HEK293T (cell line): ENCODE measurements at regions not wholly inside any gene's neighbourhood (a gene's known extent, or its start where the extent isn't known, plus 50 kb on each side); places are given as distances from the start of the nearest gene placed in this dataset.

Experiments
- ARNT ChIP-seq: fragments of 450-650 bp; IDR thresholded peaks from 2 replicates; pipeline ENCODE4 v1.6.1; 2017; ENCODE audit warnings: mild to moderate bottlenecking
- BHLHE40 ChIP-seq: fragments of 450-650 bp; IDR thresholded peaks from 2 replicates; pipeline ENCODE4 v1.6.1; 2016; ENCODE audit warnings: mild to moderate bottlenecking, moderate library complexity, borderline replicate concordance
- CTBP1 ChIP-seq: fragments of 450-650 bp; IDR thresholded peaks from 2 replicates; pipeline ENCODE4 v1.6.1; 2016; ENCODE audit warnings: borderline replicate concordance
- ELF4 ChIP-seq: fragments of 450-650 bp; IDR thresholded peaks from 2 replicates; pipeline ENCODE4 v1.6.1; 2017; ENCODE audit warnings: antibody characterized with exemption
- FOXK2 ChIP-seq: fragments of 450-650 bp; IDR thresholded peaks from 2 replicates; pipeline ENCODE4 v1.6.1; 2016; ENCODE audit warnings: mild to moderate bottlenecking
- FOXM1 ChIP-seq: fragments of 450-650 bp; IDR thresholded peaks from 2 replicates; pipeline ENCODE4 v1.6.1; 2017; ENCODE audit warnings: mild to moderate bottlenecking, borderline replicate concordance
- HDGF ChIP-seq: fragments of 450-650 bp; IDR thresholded peaks from 2 replicates; pipeline ENCODE4 v1.6.1; 2017; ENCODE audit warnings: antibody characterized with exemption, borderline replicate concordance
- L3MBTL2 ChIP-seq: fragments of 450-650 bp; conservative IDR thresholded peaks from 2 replicates; pipeline ENCODE4 v1.6.1; 2016; ENCODE audit warnings: mild to moderate bottlenecking
- LEF1 ChIP-seq: fragments of 450-650 bp; IDR thresholded peaks from 2 replicates; pipeline ENCODE4 v1.6.1; 2017; ENCODE audit warnings: mild to moderate bottlenecking, borderline replicate concordance
- NFRKB ChIP-seq: fragments of 450-650 bp; IDR thresholded peaks from 2 replicates; pipeline ENCODE4 v1.6.1; 2016; ENCODE audit warnings: mild to moderate bottlenecking, moderate library complexity
- SP1 ChIP-seq: fragments of 450-650 bp; IDR thresholded peaks from 2 replicates; pipeline ENCODE4 v1.6.1; 2017
- SUZ12 ChIP-seq: fragments of 450-650 bp; IDR thresholded peaks from 2 replicates; pipeline ENCODE4 v1.6.1; 2016; ENCODE audit warnings: mild to moderate bottlenecking
- TARDBP ChIP-seq: fragments of 450-650 bp; IDR thresholded peaks from 2 replicates; pipeline ENCODE4 v1.6.1; 2016
- ZNF384 ChIP-seq: fragments of 450-650 bp; IDR thresholded peaks from 2 replicates; pipeline ENCODE4 v1.6.1; 2016

- no peak for TF ChIP-seq ELF4
- no peak for TF ChIP-seq ZNF384
- TF ChIP-seq FOXM1, result no peak
- TF ChIP-seq HDGF, result no peak
- no peak for TF ChIP-seq SUZ12
- TF ChIP-seq CTBP1, result no peak
- no peak for TF ChIP-seq SP1
- TF ChIP-seq ARNT, result no peak
- TF ChIP-seq NFRKB, result no peak
- no peak for TF ChIP-seq FOXK2
- no peak for TF ChIP-seq BHLHE40
- no peak for TF ChIP-seq L3MBTL2
- TF ChIP-seq LEF1, result no peak
- no peak for TF ChIP-seq TARDBP
Measured at GRCh38 chr13:84570831-84571230, 688.6 kb upstream of the SLITRK1 start.
